ENCODE measurements at regions not wholly inside any gene's neighbourhood (a gene's known extent, or its start where the extent isn't known, plus 50 kb on each side); places are given as distances from the start of the nearest gene placed in this dataset.

GRCh38 chrX:122591546-122591945, 592.5 kb upstream of the GRIA3 start:
- Histone ChIP-seq H3K4me1 (ENCODE audit: control insufficient read depth, insufficient read depth, low read length) (no peaks in the 10 kb centered on the region), H3K4me2 (ENCODE audit: control insufficient read depth, insufficient read depth) (no peak overlapping the region), H3K36me3 (ENCODE audit: control insufficient read depth in 2 of 2, insufficient read depth in 2 of 2, low read length in 1 of 2) (no peaks in the 10 kb centered on the region), H3K27ac (ENCODE audit: control insufficient read depth, insufficient read depth) (no peak overlapping the region), H2AFZ (ENCODE audit: control insufficient read depth, low read depth, low read length) (no peak overlapping the region), H4K20me1 (ENCODE audit: control insufficient read depth, insufficient read depth) (no peaks in the 10 kb centered on the region), H3K27me3 (replicated peaks in 1 of 2; ENCODE audit: control insufficient read depth in 2 of 2, insufficient read depth in 2 of 2, low read length in 1 of 2) (no peaks in the 10 kb centered on the region), H3K9ac (ENCODE audit: control insufficient read depth, insufficient read depth, low read length) (no peak overlapping the region), H3K9me3 (replicated peaks; ENCODE audit: control insufficient read depth, insufficient read depth, low read length) (no peaks in the 10 kb centered on the region), H3K4me3 (no peak overlapping the region), H3K79me2 (ENCODE audit: control insufficient read depth, insufficient read depth, low read length) (no peaks in the 10 kb centered on the region)
- ChIA-PET SMC1A (ENCODE audit: uncharacterized antibody, unreplicated experiment) (no interaction called here), RAD21 (ENCODE audit: unreplicated experiment) (no interaction called here), CTCF (no interaction called here), POLR2A (no interaction called here)
- no TSS peak for BruUV-seq (replicated peaks)
- 34% methylated on average over 2 of the region's 2 CpGs for WGBS (ENCODE audit: insufficient coverage, insufficient replicate concordance, low lambda C conversion rate, missing lambda C conversion rate)
- intact Hi-C loops (cut with micrococcal nuclease; ENCODE audit: unreplicated experiment) (no loop called here), in situ Hi-C loops (cut with MboI) (no loop called here)
- ATAC-seq (no peak), DNase-seq (ENCODE audit: low read depth, low spot score) (no peak), FAIRE-seq (no peak)
- TF ChIP-seq, protein P1, sequence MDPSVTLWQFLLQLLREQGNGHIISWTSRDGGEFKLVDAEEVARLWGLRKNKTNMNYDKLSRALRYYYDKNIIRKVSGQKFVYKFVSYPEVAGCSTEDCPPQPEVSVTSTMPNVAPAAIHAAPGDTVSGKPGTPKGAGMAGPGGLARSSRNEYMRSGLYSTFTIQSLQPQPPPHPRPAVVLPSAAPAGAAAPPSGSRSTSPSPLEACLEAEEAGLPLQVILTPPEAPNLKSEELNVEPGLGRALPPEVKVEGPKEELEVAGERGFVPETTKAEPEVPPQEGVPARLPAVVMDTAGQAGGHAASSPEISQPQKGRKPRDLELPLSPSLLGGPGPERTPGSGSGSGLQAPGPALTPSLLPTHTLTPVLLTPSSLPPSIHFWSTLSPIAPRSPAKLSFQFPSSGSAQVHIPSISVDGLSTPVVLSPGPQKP (IDR thresholded peaks at IDR 0.05; ENCODE audit: low read depth, low read length) = no peak
- TF ChIP-seq CREB1 (IDR thresholded peaks at IDR 0.05; ENCODE audit: low read depth) = no peak
- TF ChIP-seq ETV6 (conservative IDR thresholded peaks at IDR 0.05 in 1 of 2, IDR thresholded peaks at IDR 0.05 in 1 of 2; ENCODE audit: borderline replicate concordance in 1 of 2, low read depth in 1 of 2) = no peak

- DNase-seq (ENCODE audit: low read depth, low spot score) = no peak
Measured at GRCh38 chrX:122596998-122597397, 587.1 kb upstream of the GRIA3 start.

More at GRCh38 chrX:122596998-122597397, 587.1 kb upstream of the GRIA3 start:
- CTCF ChIA-PET = no interaction called here
- H3K4me1 ChIP-seq (ENCODE audit: control insufficient read depth, insufficient read depth, low read length) = no peaks in the 10 kb centered on the region
- RAD21 ChIA-PET (ENCODE audit: unreplicated experiment) = no interaction called here
- H2AFZ ChIP-seq (ENCODE audit: control insufficient read depth, low read depth, low read length) = no peak overlapping the region
- FAIRE-seq (no peak), ATAC-seq (no peak)
- POLR2A ChIA-PET = no interaction called here
- no peak overlapping the region for H3K4me3 ChIP-seq
- no peaks in the 10 kb centered on the region for H3K79me2 ChIP-seq (ENCODE audit: control insufficient read depth, insufficient read depth, low read length)
- no peaks in the 10 kb centered on the region for H3K9me3 ChIP-seq (replicated peaks; ENCODE audit: control insufficient read depth, insufficient read depth, low read length)
- H3K4me2 ChIP-seq (ENCODE audit: control insufficient read depth, insufficient read depth) = no peak overlapping the region
- H3K9ac ChIP-seq (ENCODE audit: control insufficient read depth, insufficient read depth, low read length) = no peak overlapping the region
- in situ Hi-C loops (cut with MboI) = no loop called here
- TF ChIP-seq RAD51 (IDR thresholded peaks at IDR 0.05) (no peak), JUND (IDR thresholded peaks at IDR 0.05; ENCODE audit: low read depth, low read length) (no peak), SPI1 (IDR thresholded peaks at IDR 0.05; ENCODE audit: borderline replicate concordance, insufficient read depth, low read depth, low read length) (no peak), SREBF2 (IDR thresholded peaks at IDR 0.05; ENCODE audit: low read length) (no peak), SP1 (IDR thresholded peaks at IDR 0.05; ENCODE audit: low read depth, low read length) (no peak), BCL11A (IDR thresholded peaks at IDR 0.05; ENCODE audit: low read depth, low read length) (no peak), ZSCAN29 (IDR thresholded peaks at IDR 0.05) (no peak), NR2C2 (IDR thresholded peaks at IDR 0.05; ENCODE audit: borderline replicate concordance, control insufficient read depth, insufficient read length, low read depth) (no peak), NKRF (conservative IDR thresholded peaks at IDR 0.05) (no peak)
- intact Hi-C loops (cut with micrococcal nuclease; ENCODE audit: unreplicated experiment) = no loop called here
- no peaks in the 10 kb centered on the region for H3K36me3 ChIP-seq (ENCODE audit: control insufficient read depth in 2 of 2, insufficient read depth in 2 of 2, low read length in 1 of 2)
- no peaks in the 10 kb centered on the region for H4K20me1 ChIP-seq (ENCODE audit: control insufficient read depth, insufficient read depth)
- SMC1A ChIA-PET (ENCODE audit: uncharacterized antibody, unreplicated experiment) = no interaction called here
- H3K27ac ChIP-seq (ENCODE audit: control insufficient read depth, insufficient read depth) = no peak overlapping the region
- no TSS peak for BruUV-seq (replicated peaks)
- H3K27me3 ChIP-seq (replicated peaks in 1 of 2; ENCODE audit: control insufficient read depth in 2 of 2, insufficient read depth in 2 of 2, low read length in 1 of 2) = no peaks in the 10 kb centered on the region

Measured in GM12878 (cell line).